NCI-H1417 (cell line): ENCODE measurements at regions not wholly inside any gene's neighbourhood (a gene's known extent, or its start where the extent isn't known, plus 50 kb on each side); places are given as distances from the start of the nearest gene placed in this dataset.

Experiments used
- DNase-seq, 3 experiments: peaks; one replicate each; lab custom pipeline; 2025; lab: John Stamatoyannopoulos, UW

GRCh38 chr9:21564175-21564574 lies 82.1 kb upstream of the IFNE start:
- DNase-seq = no peak

- no peak for DNase-seq
Measured at GRCh38 chr9:21565155-21565554, 83.0 kb upstream of the IFNE start.

DNA sequence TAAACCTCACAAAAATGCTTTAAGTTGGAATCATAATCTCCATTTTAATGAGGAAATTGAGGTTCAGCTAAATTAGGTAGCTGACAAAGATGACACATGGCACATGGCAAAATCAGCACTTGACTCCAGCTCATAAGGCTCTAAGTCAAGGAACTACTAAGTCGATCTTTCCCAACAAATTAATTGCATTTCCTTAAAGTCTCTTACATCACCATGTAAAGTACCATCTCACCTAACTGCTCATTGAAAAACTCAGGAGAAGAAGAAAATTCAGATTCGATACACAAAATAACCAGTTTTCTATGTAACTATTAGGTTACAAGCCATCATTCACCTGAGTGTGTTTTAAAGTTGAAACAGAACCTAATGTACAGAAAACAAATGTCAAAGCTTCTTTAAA lies 85.8 kb upstream of the IFNE start:
- DNase-seq = no peak

DNA sequence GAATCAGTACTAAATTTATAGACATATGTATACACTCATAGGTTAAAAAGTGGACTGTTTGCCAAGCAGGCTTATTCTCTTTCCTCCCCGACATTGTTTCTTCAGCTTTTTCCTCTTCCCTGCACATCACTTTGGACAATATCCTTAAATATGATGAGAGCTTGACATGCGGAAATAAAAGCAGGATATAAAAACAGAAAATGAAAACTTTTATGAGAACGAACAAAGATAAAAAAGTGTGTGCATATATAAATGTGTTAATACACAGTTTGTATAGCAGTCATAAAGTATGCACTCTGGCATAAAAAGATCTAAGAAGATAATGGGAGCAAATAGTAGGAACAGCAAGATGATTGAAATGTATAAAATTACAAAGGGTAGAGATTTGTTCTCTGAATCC lies 86.4 kb upstream of the IFNE start:
- DNase-seq = no peak

- no peak for DNase-seq
Measured at GRCh38 chr9:21569721-21570120, 87.6 kb upstream of the IFNE start.

DNA sequence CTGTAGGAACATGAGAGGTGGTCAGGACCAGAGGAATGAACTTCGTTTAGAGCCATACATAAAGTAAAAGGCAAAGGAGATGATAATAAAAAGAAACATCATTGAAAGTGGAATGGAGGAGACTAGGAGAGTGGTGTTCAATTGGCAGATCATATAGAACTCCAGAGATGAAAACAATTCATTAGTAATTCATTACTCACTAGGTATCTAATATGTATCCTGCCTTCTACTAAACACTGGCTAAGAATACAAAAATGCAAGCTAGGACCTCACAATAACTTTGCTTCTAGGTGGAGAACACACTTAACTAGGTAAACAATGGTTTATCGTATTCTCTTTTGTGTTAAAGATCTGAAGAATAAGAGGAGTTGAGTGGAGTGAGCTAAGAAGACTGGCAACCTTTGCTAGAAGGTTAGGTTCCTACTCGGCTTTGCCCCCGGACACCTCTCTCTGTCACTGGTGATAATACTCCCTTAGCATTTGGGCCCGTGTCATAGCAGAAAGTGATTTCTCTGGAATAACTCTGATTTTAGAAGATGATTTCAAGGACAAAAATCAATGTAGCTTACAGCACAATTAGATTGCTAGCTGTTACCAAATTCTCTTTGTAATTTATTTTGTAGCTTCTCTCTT lies 88.6 kb upstream of the IFNE start:
- no peak for DNase-seq

DNA sequence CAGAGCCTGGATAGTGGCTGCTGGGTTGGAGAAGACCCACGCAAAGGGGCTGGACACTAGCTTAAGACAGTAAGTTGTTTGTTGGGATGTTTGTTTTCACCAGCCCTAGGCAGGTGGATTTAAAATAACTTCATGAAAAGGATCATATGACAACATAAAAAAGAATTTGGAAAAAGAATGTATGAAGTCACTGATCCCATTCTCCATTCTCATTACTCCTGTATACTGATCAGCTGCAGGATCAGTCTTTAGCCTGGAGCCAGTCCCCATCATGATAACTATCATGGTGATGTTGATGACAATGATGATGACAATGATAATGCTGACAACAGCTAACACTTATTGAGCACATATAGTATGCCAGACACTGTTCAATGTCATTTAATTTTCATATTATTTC lies 92.1 kb upstream of the IFNE start:
- DNase-seq = no peak

GRCh38 chr9:21576331-21577189 lies 94.4 kb upstream of the IFNE start:
- no peak for DNase-seq

GRCh38 chr9:21579247-21579671 lies 97.1 kb upstream of the IFNE start:
- no peak for DNase-seq

GRCh38 chr9:21579743-21580142 lies 97.6 kb upstream of the IFNE start:
- DNase-seq = no peak

GRCh38 chr9:21580636-21581378 lies 98.7 kb upstream of the IFNE start:
- DNase-seq = no peak

DNA sequence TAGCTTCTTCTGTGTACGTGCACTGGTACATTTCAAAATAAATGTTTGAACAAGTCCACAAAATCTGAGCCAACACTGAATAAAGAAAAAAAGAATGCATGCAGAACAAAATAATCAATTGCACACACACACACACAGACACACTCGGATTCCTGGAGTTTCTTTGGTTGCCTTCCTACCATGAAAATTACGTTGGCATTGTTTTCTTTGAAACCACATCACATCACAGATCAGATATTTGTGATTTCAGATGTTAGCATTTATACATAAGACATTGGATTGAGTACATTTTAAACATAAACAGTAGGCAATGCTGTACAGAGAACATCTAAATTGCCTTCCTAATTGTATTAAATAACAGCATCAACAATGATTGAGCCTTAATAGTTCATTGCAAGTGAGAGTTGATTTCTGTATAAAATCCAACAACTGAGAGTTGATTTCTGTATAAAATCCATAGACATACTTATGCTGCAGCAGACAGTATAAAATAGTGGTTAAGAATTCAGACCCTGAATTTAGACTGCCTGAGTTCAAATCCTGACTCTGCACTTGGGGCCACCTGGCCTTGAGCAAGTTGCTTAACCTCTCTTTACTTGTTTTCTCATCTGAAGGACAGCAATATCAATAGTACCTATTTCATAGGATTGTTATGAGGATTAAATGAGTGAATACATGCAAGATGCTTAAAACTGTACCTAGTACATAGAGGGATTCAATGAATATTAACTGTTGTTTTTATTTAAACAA lies 101.7 kb upstream of the IFNE start:
- DNase-seq = no peak

GRCh38 chr9:21584890-21585289 lies 102.8 kb upstream of the IFNE start:
- no peak for DNase-seq

DNA sequence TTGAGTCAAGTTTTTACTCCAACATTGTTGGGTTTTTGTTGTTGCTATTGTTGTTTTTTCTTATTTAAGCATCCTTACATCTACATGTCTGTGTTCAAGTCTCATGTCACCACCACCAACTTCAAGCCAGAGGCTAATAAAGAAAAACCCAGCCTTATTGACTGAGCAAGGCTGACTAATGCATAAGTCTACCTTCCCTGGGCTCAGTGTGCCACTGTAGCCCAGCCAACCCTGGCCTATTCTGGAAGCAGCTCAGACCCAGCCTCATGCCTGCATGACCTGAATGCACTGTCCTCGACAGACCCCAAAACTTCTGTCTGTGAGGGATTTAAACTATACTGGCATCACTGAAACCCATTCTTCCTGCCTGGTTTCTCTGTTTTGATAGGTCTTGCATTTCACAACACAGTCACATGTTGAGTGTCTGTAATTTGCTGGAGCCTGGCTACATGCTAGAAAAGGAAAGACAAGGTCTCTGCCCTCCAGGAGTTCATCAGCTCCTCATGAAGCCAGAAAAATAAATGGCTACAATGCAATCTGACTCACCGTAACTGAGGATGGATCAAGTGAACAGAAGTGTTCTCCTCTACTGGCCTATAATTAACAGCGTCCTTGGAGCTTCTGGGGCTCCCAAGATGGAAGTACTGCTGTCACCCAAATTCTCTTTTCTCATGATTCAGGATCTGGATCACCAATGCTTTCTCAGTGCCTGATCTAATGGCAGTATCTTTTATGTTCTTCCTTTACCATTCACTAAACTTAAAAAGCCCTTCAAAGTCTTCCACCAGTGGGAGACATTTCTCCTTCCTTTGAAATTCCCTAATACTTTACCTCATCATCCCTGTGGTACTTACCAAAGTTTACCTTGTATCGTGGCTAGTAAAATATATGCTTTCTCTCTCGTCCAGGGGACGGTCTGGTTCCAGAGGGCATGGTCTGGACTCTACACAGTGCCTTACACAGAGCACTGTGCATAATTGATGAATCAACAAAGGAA lies 103.9 kb upstream of the IFNE start:
- no peak for DNase-seq

- no peak for DNase-seq
Measured at GRCh38 chr9:21589344-21590056, 107.4 kb upstream of the IFNE start.

DNA sequence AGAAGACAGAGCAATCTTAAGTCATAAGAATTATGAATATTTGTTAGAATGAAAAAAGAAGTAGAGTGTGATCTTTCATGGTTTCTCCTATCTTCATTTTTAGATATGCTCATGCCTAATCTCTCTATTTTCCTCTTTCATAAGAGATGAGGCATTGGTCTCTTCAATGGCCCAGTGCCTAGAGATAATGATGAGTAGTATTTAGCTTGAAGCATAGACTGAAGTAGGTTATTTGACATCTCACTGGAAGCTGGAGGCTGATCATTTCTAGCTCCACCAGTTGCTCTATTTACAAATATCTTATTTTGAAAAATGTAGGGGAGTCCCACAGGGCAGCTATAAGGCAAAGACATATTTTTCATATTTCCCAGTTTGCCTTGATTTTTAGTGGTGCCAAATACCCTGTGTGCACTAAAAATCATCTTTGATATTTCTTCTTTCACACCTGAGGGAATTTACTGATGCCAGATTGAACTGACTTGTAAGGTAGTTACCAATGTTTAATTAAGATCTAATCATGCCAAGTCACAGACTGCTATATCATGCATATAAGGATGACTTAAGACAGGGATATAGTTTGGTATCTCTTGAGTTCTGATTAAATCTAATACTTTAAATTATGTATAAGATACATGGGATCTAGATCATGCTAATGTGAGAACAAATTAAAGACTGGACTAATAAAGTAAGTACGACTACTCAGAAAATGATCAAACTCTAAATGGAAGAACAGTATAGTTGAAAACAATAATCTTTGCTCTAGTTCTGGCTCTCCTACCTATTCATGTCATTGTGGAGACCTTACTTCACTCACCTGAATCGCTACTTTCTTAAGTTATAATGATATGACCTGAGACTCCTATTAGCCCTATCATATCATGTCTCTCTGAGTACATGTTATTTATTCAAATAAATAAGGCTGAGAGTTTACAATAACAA lies 108.2 kb upstream of the IFNE start:
- DNase-seq = no peak

DNA sequence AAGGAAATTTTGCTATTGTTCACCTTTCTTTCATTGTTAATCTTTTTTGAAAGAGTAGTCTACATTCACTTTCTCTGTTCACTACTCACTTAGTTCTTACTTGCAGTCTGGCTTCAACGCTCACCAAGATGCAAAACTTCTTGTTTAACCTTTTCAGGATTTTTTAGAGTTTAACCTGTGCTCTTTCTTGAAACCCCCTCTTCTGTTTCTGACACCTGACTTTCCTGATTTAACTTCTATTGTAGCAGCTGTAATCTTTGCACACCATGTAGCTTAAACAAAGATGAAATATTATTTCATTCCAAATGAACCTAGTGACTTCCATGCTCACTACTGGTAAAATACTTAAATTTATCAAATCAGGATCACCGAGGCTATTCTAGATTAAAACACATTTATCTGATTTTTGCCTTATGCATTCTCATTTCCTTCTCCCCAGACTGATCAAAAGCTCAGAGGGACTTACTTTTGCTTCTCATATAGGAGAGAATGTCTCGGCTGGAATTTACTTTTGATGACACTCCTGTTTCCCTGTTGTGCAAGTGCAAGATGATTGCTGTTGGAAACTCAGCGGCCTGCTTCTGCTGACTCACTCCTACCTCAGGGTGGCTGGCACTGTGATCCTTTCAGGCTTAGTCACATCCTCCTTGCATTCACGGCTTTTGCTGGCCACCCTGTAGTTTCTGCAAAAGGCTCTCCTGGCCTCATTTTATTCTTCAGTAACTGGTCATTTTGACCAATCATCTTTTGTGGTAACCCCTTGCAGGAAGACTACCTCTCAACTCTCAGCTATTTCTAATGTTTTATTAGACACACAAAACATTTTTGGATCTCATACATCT lies 109.3 kb upstream of the IFNE start:
- no peak for DNase-seq

- DNase-seq = no peak
Measured at GRCh38 chr9:21592063-21592338, 109.9 kb upstream of the IFNE start.
